Tibial nerve (tissue), 4 donors: ENCODE measurements at regions not wholly inside any gene's neighbourhood (a gene's known extent, or its start where the extent isn't known, plus 50 kb on each side); places are given as distances from the start of the nearest gene placed in this dataset.

Experiments used
- DNase-seq, 2 donors: peaks; one replicate each; pipeline ENCODE4 v3.0.0-alpha.2; 2019; ENCODE audit warnings: low spot score in 2 of 2
- H3K27ac ChIP-seq, 4 donors: fragments of 200-600 bp; sonication (generic) in 3 of 4; one replicate each; pipeline ENCODE4 v1.5.1; 2017 to 2019; ENCODE audit warnings: mild to moderate bottlenecking in 1 of 4
- H3K27me3 ChIP-seq, 2 donors: fragments of 200-600 bp; sonication (generic) in 1 of 2; one replicate each; pipeline versions ENCODE4 v1.5.1 to v1.6.0; 2017 to 2019
- H3K36me3 ChIP-seq, 3 donors: fragments of 200-600 bp; sonication (generic); one replicate each; pipeline ENCODE4 v1.5.1; 2018 to 2019
- H3K4me1 ChIP-seq, 4 donors: fragments of 200-600 bp; sonication (generic) in 3 of 4; one replicate each; pipeline ENCODE4 v1.5.1; 2017 to 2019
- H3K4me3 ChIP-seq, 4 donors: fragments of 200-600 bp; sonication (generic) in 3 of 4; one replicate each; pipeline ENCODE4 v1.5.1; 2017 to 2019; ENCODE audit warnings: mild to moderate bottlenecking in 1 of 4, moderate library complexity in 1 of 4
- H3K9me3 ChIP-seq, 4 donors: fragments of 200-600 bp; sonication (generic) in 3 of 4; one replicate each; pipeline ENCODE4 v1.5.1; 2017 to 2019
- CTCF ChIP-seq, 5 experiments: fragments of 200-600 bp in 3 of 5; fragments of 450-650 bp in 2 of 5; sonication (generic) in 3 of 5; IDR thresholded peaks; one replicate each; pipeline ENCODE4 v1.5.1; 2016 to 2019; ENCODE audit warnings: antibody characterized with exemption in 5 of 5, mild to moderate bottlenecking in 3 of 5, moderate library complexity in 2 of 5
- EP300 ChIP-seq, 2 donors: sonication (generic); formaldehyde crosslinking; IDR thresholded peaks; one replicate each; pipeline ENCODE4 v1.6.1; 2017; ENCODE audit warnings: antibody characterized with exemption in 2 of 2, mild to moderate bottlenecking in 1 of 2
- POLR2A ChIP-seq, 2 donors: fragments of 450-650 bp; IDR thresholded peaks; one replicate each; pipeline ENCODE4 v1.6.1; 2017; ENCODE audit warnings: antibody characterized with exemption in 2 of 2, mild to moderate bottlenecking in 2 of 2, moderate library complexity in 2 of 2
- WGBS, 2 donors: methylation state at CpG; one replicate each; pipeline ENCODE4 v1.1.5; 2018; 5-methylcytosine and 5-hydroxymethylcytosine counted together

GRCh38 chrY:7440796-7441530, 529.4 kb upstream of the AMELY start:
- WGBS, 2 donors, result 71% methylated on average over 4 of the region's 4 CpGs; no CpG with 5 or more reads in 1 of the 2 donors
- DNase-seq, result no peak

GRCh38 chrY:7437086-7437485, 525.5 kb upstream of the AMELY start:
- 67% methylated on average over 1 of the region's 1 CpG; no CpG with 5 or more reads in 1 of the 2 donors for WGBS, 2 donors
- Histone ChIP-seq H3K9me3 (no peaks in the 10 kb centered on the region), H3K27ac (no peak overlapping the region), H3K36me3 (no peaks in the 10 kb centered on the region), H3K4me1 (no peaks in the 10 kb centered on the region), H3K27me3 (no peaks in the 10 kb centered on the region), H3K4me3 (no peak overlapping the region)
- DNase-seq, result no peak
- TF ChIP-seq POLR2A (IDR thresholded peaks at IDR 0.05) (no peak), EP300 (IDR thresholded peaks at IDR 0.05) (no peak), CTCF (IDR thresholded peaks at IDR 0.05) (no peak)

More at GRCh38 chrY:7440796-7441530, 529.4 kb upstream of the AMELY start:
- H3K27ac ChIP-seq, result no peak overlapping the region
- H3K9me3 ChIP-seq, result no peaks in the 10 kb centered on the region
- H3K4me3 ChIP-seq, result no peak overlapping the region
- H3K4me1 ChIP-seq, result no peaks in the 10 kb centered on the region
- no peak for TF ChIP-seq POLR2A (IDR thresholded peaks at IDR 0.05)
- no peak for TF ChIP-seq CTCF (IDR thresholded peaks at IDR 0.05)
- TF ChIP-seq EP300 (IDR thresholded peaks at IDR 0.05), result peak in 1 of 2 donors; percentile 17
- no peaks in the 10 kb centered on the region for H3K27me3 ChIP-seq
- no peaks in the 10 kb centered on the region for H3K36me3 ChIP-seq

GRCh38 chrY:7433817-7434809, 522.6 kb upstream of the AMELY start:
- 77% methylated on average over 10 of the region's 10 CpGs; no CpG with 5 or more reads in 1 of the 2 donors for WGBS, 2 donors
- Histone ChIP-seq H3K9me3 (no peaks in the 10 kb centered on the region), H3K27ac (no peak overlapping the region), H3K4me3 (no peak overlapping the region), H3K4me1 (no peaks in the 10 kb centered on the region), H3K27me3 (no peaks in the 10 kb centered on the region), H3K36me3 (no peaks in the 10 kb centered on the region)
- DNase-seq, result no peak
- TF ChIP-seq CTCF (IDR thresholded peaks at IDR 0.05) (no peak), EP300 (IDR thresholded peaks at IDR 0.05) (no peak), POLR2A (IDR thresholded peaks at IDR 0.05) (no peak)

GRCh38 chrY:7419165-7419564, 507.6 kb upstream of the AMELY start:
- TF ChIP-seq CTCF (IDR thresholded peaks at IDR 0.05) (no peak), EP300 (IDR thresholded peaks at IDR 0.05) (peak in 1 of 2 donors; percentile 9)
- Histone ChIP-seq H3K4me1 (no peaks in the 10 kb centered on the region), H3K9me3 (peaks cover 0 to 8% (median 0%) of the 10 kb centered on the region in 4 donors), H3K36me3 (no peaks in the 10 kb centered on the region), H3K27ac (no peak overlapping the region), H3K27me3 (no peaks in the 10 kb centered on the region), H3K4me3 (no peak overlapping the region)
- DNase-seq, result no peak
- WGBS, 2 donors, result 63% methylated on average over 3 of the region's 3 CpGs; no CpG with 5 or more reads in 1 of the 2 donors
